GM19351 (cell line): ENCODE measurements at regions not wholly inside any gene's neighbourhood (a gene's known extent, or its start where the extent isn't known, plus 50 kb on each side); places are given as distances from the start of the nearest gene placed in this dataset.
"Not testable (repeated sequence)": the region's sequence is repeated elsewhere in the genome, so short reads cannot be mapped to it uniquely, and the experiment has no call there.

Source experiments
- ATAC-seq: cut with Tn5 transposase; IDR thresholded peaks from one replicate; pipeline ENCODE4 v1.9.1; 2021; ENCODE audit warnings: mild to moderate bottlenecking, moderate library complexity; ENCODE audit not compliant: unreplicated experiment

DNA sequence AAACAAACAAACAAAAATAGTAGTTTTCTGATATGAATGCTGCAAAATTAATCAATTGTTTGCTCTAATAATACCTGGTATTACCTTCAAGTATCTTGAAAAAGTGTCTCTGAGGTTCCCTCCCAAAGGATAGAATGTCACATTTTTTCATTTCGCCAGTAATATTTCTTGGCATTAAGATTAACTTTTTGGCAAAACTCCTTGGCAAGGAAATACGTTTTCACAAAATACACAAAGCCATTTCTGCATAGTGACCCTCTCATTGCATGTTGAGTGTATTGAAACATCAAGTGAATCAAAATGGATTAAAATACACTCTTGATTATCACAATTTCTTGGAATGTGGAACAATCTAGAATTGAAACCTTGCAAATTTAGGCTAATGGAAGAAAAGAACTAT is 230.5 kb downstream of the ATPSCKMT start:
- no peak for ATAC-seq

DNA sequence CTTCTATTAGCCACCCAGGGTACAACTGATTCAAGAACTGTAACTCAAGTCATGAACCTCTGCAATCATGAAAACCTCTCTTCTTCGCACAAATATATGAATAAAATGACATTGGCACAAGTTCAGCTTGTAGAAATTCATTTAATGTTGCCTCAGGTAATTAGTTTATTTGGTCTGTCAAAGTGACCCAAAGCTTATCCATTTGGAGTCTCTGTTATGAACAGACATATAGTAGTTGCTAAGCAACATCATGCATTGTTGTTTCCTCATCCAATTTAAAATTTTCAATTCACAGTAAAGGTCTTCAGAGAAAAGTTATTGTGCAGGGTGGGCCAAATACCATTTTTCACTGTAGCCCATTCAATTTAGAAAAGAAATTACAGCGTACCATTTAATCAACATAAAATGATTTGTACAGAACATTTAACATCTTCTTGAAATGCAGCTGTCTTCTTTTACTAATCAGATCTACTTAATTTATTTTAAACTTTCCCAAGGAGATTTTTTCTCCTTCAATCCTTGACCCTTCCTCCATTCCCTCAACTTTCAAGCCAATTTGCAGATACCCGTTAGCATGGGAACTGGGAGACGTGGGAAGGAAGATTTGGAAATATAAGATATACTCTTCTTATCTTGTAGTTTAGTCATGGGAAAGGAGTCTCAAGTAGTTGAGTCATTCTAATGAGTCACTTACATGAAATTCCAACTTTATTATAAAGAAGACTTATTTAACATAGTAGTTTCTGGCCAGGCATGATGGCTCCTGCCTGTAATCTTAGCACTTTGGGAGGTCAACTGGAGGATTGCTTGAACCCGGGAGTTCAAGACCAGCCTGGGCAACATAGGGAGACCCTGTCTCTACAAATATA is 231.3 kb downstream of the ATPSCKMT start:
- no peak for ATAC-seq

DNA sequence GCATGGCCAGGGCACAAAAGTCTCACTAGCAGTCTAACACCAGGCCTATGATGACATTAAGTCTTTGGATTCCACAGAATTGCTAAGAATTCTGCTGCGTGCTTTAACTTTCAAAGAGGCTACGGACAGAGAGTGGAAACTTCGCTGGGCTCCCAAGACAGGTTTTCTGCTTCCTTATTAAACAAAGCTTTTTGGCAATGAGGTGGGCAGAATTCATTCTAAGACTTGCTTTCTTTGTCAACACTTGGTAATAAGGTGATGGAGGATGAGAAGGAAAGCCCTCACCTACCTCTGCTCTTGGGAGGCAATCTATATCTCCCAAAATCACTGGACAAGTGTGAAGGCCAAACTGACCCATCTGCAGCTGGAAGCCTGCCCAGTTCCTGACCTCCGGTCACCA is 231.9 kb downstream of the ATPSCKMT start:
- no peak for ATAC-seq

DNA sequence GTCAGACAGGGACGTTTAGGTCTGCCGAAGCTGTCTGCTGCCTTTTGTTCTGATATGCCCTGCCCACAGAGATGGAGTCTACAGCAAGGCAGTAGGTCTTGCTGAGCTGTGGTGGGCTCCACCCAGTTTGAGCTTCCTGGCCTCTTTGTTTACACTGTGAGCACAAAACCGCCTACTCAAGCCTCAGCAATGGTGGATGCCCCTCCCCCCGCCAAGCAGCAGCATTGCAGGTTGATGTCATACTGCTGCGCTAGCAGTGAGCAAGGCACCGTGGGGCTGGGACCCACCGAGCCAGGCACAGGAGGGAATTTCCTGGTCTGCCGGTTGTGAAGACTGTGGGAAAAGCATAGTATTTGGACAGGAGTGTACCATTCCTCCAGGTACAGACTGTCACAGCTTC is 233.1 kb downstream of the ATPSCKMT start:
- ATAC-seq = not testable (repeated sequence)

DNA sequence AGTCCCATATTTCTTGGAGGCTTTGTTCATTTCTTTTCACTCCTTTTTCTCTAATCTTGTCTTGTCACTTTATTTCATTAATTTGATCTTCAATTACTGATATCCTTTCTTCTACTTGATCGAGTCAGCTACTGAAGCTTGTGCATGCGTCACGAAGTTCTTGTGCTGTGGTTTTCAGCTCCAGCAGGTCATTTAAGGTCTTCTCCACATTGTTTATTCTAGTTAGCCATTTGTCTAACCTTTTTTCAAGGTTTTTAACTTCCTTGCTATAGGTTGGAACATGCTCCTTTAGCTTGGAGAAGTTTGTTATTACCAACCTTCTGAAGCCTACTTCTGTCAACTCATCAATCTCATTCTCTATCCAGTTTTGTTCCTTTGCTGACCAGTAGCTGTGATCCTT is 234.0 kb downstream of the ATPSCKMT start:
- not testable (repeated sequence) for ATAC-seq

DNA sequence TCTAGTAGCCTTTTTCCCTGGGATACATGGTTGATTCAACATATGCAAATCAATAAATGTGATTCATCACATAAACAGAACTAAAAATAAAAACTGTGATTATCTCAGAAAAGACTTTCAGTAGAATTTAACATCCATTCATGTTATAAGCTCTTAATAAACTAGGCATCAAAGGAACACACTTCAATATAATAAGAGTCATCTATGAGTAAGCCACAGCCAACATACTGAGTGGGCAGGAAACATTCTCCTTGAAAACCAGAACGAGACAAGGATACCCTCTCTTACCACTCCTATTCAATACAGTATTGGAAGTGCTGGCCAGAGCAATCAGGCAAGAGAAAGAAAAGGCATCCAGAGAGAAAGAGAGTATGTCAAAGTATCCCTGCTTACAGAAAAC is 239.9 kb downstream of the ATPSCKMT start:
- no peak for ATAC-seq

DNA sequence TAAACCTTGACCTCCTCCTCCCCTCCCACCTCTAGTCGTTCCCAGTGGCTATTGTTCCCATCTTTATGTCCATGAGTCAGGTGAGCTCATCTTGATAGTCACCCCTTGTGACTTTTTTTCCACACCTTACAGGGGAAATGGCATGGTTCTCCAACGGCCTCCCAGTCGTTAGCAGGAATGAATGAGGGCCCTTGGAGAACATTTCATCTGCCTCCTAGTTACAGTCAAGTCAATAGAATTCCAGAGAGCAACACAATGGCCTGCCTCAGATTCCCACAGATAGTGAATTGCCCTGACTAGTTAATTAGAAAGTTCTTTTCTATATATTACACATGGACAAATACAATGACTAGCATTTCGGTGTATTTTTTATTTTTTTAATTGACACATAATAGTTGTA is 262.6 kb downstream of the ATPSCKMT start:
- no peak for ATAC-seq

DNA sequence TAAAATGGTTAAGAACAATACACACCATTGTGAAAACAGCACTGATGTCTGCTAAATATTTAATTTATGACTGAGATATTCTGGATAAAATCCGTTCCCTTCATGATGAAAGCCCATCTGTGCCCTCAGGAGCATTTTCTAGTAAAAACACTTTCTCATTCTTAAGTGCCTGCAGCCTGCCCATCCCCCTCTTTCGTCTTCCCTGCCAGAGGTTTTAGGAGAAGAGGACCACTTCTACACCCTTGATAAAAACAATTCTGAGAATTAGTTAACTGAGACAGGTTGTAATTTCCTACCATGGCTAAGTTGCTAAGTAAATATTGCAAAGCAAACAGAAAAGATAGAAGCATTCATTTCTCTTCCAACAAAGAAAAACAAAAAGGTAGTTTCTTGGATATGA is 272.6 kb downstream of the ATPSCKMT start:
- no peak for ATAC-seq

DNA sequence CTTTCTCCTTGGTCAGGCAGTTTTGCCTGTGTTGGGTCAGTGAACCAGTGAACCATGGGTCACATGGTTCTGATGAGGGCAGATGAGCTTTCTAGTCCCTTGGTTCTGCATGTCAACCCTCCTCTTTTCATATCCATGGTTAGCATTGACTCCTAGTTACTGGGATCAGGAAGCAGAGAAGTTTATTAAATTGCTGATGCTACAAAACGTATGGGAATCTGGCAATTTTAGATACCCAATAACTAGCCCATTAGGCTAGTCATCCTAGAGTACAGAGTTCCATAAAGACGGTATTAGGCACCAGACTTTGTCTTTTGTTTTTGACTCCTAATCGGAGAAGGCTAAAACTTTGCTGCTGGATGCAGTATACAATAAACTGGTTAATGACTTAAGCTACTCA is 273.1 kb downstream of the ATPSCKMT start:
- ATAC-seq = no peak

DNA sequence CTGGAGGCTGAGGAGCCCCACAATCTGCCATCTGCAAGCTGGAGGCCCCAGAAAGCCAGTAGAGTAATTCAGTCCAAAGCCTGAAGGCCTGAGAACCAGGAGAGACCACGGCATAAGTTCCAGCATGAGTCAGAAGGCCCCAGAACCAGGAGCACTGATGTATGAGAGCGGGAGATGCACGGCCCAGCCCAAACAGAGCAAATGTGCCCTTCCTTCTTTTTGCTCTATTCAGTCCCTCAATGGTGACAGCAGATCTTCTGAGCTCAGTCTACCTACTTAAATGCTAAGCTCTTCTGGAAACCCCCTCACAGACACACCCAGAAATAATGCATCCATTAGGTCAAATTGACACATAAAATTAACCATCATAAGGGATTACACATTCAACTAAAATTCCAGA is 277.6 kb downstream of the ATPSCKMT start:
- no peak for ATAC-seq

DNA sequence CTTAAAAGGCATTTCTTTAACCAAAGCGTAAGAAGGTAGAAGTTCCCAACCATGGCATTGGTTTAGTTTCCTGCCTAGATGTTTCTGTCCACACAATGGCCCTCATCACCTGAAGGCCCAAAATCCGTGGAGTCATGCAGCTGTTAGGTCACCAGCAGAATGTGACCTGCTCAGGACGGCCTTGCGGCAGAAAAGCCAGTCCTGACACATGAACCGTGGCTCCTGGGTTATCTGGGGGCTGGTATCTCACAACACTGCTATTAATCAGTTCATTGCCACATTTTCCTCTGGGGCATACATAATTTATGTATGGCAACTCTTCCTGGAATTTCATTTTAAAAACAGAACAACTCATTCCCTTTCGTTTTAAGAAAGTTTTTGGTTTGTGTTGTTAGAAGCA is 278.4 kb downstream of the ATPSCKMT start:
- ATAC-seq = no peak

DNA sequence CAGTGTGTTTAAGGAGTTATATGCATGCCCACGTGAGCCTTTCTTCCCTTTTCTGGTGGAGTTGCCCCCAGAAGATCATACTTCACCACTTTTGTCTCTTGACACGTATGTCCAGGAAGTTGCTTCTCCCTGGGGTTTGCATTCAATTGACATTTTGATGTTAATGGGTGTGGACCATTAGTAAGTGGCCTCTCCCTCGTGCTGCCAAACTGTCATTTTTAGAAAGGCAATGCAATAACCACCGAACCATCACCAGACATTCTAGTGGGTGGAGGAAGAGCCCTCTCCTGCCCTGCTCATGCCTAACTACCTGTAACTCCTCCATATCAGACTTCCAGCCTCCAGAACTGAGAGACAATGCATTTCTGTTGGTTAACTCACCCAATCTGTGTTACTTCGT is 290.8 kb downstream of the ATPSCKMT start:
- ATAC-seq = no peak

DNA sequence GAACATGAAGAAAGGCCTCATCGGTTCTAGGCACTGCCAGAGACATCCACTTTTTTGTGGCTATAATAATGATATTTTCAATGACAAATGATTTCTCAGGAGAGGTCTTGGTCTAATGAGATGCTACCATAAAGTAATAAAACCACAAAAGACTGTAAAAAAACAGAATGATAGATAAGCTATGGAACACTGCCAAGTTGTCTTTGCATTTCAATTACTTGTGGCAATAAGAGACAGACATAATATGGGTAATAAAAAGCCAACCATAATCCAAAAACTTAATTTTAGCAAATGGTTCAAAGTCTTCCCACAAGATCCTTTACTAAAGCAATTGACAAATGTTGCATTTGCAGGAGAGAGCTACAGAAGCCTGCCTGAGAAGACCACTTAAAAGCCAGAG is 292.5 kb downstream of the ATPSCKMT start:
- no peak for ATAC-seq

DNA sequence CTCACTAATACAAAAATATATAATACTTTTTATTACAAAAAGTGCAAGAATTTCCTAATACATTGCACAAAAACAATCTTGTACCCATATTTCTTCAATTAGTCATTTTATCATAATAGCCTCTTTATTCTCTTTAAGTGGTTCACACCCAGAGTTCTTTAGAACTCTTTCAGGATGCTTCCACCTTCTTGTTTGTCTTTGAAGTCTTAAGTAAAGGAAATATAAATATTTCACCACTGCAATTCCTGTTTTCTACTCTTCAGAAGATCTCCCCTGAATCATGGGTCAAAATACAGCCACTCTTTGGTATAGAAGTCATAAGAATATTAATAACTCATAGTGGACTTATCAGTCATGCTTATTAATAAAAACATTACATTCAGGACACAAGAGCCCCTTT is 293.0 kb downstream of the ATPSCKMT start:
- ATAC-seq = no peak

DNA sequence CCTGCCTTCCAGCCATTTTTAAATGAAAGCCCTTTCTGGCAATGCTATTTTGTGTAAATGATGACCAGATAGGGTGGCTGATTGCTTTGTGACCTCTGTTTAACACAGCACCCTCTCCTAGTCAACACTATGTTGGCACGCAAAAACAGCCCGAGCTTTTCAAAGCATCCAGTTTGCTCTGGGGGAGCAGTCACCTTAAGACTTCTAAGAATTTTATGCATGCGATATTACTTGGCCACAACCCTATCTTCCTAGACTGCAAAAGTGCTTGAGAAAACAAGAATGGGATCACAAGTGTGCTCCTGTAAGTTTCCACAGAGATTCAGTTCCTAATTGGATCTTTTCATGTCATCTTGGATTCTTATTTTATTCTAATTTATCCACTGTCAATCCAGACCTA is 294.1 kb downstream of the ATPSCKMT start:
- ATAC-seq = no peak

DNA sequence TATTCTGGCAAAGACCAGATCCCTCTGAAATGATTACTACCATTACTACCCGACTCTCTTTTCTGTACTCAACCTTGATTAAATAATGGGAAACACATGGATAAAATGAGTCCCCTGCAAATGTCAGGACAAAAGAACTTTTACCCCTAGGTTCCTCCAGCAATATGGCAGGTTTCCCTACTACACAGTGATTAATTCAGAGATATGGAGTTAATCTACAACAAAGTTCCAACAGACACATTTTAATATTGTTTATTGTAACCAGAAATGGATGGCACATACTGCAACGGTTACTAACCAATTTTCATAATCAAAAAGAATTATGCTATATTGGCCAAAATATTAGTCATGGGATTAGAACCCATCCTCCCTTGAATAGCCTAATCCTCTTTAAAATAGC is 294.8 kb downstream of the ATPSCKMT start:
- no peak for ATAC-seq

DNA sequence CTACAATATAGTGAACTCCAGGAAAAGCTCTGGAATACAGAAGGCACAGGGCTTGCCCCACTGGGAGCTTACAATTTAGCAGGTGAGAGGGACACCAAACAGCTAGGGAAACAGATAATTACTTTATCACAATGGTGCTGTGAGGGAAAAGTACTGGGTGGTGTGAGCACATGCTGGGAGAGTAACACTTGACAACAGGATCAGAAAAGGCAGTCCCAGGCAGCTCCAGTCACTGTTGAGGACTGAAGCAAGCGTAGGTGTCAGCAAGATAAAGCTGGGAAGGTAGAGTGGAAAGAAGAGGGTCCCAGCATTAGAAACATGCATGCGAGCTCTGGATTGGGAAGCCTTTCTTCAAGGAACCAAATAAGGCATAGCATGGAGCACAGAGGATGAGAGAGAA is 296.0 kb downstream of the ATPSCKMT start:
- no peak for ATAC-seq

DNA sequence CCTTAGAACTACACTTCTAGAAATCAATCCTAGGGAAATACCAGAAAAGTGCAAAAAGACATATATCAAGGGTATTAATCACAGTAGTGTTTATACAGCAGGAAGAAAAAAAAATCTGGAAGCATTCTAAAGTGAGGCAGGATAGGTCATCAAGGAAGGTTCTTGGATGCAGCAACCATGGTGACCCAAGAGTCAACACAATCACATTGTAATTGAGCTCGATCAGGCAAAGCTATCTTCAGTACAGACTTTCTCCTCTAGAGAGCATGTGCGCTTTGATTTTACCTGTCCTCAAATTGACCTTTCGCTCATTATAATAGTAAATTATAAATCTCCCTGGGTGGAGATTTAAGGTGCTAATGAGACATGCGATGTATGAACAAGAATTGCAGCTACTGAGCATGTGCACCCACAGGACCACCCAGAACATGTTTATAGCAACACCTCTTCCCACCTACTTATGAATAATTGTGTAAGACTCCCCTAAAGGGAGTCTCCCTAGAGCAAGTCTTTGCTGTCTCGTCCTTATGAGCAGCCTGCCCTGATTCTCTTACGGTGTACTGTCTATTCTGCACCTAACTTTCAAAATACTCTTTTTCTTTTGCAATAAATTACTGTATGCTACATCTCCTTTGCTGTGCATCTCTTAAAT is 297.7 kb downstream of the ATPSCKMT start:
- ATAC-seq = peak; percentile 26

DNA sequence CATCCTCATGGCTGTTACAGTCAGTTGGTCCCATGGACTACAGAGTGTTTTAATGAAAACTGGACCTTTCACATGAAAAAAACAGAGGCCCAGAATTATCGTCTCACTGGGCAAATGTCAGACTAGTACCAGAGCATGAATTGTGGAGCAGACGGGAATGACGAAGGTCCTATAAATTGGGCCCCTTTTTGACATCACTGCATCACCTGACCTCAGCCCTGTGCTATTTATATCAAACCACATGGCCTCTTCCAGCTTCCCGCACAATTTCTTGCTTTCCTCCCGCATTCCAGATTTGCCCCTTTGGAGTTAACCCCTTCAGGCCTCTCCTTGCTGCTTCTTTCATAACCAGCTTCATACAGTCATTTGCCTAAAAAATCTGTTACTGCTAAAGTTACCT is 301.7 kb downstream of the ATPSCKMT start:
- ATAC-seq = no peak

DNA sequence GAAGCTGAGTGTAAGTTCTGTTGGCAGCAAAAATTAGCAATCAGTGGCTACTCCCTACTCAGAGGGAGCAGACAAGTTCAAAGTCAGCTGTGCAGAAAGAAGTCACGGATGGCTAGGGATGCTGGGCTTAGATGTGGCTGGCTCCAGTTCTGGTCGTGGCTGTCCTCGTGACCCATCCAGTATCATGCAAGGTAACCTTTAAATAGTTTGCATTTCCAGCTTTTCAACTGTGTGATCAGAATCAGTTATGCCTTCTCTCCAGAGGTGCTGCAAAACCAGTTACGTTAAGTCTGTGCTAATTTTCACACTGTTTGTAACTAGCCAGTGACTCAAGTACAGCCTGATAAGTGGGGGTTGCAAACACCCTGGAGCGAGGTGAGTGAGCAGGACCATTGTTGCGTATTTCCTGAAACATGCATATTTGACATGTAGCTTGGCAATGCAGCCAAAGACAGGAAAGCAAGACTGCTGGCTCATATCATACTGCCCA is 302.4 kb downstream of the ATPSCKMT start:
- ATAC-seq = peak; percentile 51

DNA sequence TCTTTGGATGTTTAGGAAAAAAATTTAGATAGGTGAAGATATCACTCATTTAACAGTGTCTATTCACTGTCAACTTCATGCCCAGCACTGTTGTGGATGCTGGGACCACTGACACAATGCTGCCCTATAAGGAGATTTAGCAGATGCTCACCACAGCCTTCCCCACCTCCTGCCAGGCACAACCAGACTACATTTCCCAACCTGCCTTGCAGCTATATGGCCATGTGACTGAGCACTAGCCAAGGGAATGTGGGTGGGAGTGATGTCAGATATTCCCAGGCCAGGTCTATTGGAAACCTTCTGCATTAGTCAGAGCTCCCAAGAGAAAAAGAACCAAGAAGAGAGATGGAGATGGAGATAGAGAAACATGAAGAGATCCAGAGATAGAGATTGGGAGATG is 302.6 kb upstream of the TAS2R1 start:
- no peak for ATAC-seq

DNA sequence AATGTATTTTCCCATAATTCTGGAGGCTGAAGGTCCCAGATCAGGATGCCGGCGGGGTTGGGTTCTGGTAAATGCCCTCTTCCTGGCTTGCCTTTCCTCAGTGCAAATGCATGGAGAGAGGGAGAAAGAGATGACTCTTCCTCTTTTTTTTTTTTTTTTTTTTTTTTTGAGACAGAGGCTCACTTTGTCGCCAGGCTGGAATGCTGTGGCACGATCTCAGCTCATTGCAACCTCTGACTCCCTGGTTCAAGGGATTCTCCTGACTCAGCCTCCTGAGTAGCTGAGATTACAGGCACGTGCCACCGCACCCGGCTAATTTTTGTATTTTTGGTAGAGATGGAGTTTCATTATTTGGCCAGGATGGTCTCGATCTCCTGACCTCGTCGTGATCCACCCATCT is 300.0 kb upstream of the TAS2R1 start:
- ATAC-seq = no peak
